ENCODE measurements at regions not wholly inside any gene's neighbourhood (a gene's known extent, or its start where the extent isn't known, plus 50 kb on each side); places are given as distances from the start of the nearest gene placed in this dataset.
A peak's percentile ranks its signal among the peaks of the same experiment; 100 is the strongest.
"Not testable (repeated sequence)": the region's sequence is repeated elsewhere in the genome, so short reads cannot be mapped to it uniquely, and the experiment has no call there.

DNA sequence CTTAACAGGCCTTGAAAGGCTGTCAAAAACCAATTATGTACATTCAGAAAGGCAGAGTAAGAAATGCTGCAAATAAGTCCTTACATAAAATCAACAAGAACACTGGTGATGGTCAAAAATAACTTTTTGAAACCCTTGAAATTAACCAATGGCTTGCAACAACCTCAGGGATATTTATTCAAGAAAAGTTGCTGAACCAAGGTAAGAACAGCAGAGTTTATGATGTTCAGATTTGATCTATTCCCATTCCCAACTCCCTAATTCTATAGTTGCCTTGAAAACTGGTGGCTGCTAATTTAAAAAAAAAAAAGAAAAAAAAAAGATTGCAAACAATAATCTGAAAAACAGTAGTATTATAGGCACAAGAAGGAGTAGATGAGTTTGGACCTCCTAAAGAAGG is 109.8 kb upstream of the UFM1 start:
- H3K36me3 ChIP-seq (ENCODE audit: low read depth), result no peaks in the 10 kb centered on the region
- no peak for TF ChIP-seq CTCF (IDR thresholded peaks at IDR 0.05; ENCODE audit: poor library complexity, severe bottlenecking)
- H3K27me3 ChIP-seq (ENCODE audit: insufficient read depth, poor library complexity, severe bottlenecking), result no peaks in the 10 kb centered on the region
- DNase-seq (ENCODE audit: low spot score) (no peak), ATAC-seq (ENCODE audit: low read depth) (no peak)
- no peak overlapping the region for H3K27ac ChIP-seq (ENCODE audit: poor library complexity, severe bottlenecking)
- no peaks in the 10 kb centered on the region for H3K4me1 ChIP-seq (ENCODE audit: insufficient read depth, poor library complexity, severe bottlenecking)
- H3K9me3 ChIP-seq (ENCODE audit: severe bottlenecking), result no peaks in the 10 kb centered on the region
- no peak overlapping the region for H3K4me3 ChIP-seq (ENCODE audit: severe bottlenecking)

DNA sequence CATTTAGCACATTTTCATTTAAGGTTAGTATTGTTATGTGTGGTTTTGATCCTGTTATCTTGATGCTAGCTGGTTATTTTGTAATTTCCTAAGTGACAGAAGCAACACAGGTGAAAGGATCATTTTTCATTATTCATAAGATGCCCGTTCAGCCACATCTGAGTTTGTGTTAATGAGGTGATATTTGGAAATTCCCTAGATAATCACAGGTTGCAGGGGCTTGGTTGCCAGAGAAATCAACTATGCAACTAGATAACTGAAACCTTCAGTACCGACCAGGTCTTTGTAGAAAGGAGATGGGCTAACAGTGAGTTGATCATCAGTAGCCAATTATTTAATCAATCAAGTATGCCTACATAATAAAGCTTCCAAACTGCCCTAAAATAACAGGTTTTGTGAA is 121.3 kb upstream of the UFM1 start:
- ATAC-seq (ENCODE audit: low read depth) (no peak), DNase-seq (ENCODE audit: low spot score) (no peak)
- TF ChIP-seq CTCF (IDR thresholded peaks at IDR 0.05; ENCODE audit: poor library complexity, severe bottlenecking), result no peak
- no peaks in the 10 kb centered on the region for H3K36me3 ChIP-seq (ENCODE audit: low read depth)
- no peaks in the 10 kb centered on the region for H3K9me3 ChIP-seq (ENCODE audit: severe bottlenecking)
- H3K4me1 ChIP-seq (ENCODE audit: insufficient read depth, poor library complexity, severe bottlenecking), result no peaks in the 10 kb centered on the region
- H3K4me3 ChIP-seq (ENCODE audit: severe bottlenecking), result no peak overlapping the region
- no peak overlapping the region for H3K27ac ChIP-seq (ENCODE audit: poor library complexity, severe bottlenecking)
- no peaks in the 10 kb centered on the region for H3K27me3 ChIP-seq (ENCODE audit: insufficient read depth, poor library complexity, severe bottlenecking)

DNA sequence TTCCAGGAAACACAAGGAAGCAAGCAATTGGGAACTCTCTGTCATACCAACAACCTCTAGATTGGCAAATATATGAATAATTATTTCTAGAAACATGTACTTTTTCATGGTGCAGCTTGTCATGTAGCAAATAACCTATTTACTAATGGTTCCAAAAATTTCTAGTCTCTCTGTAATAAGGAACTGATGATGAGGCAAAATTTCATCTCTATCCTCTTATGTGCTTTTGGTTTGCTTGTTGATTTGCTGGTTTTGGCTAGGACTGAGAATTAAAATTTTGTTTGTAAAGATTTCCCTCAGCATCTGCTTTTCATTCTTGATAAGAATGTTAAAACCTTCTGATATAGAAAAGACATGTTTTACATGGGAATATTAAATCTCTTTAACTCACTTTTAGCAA is 123.2 kb upstream of the UFM1 start:
- no peak overlapping the region for H3K4me3 ChIP-seq (ENCODE audit: severe bottlenecking)

GRCh38 chr13:38223089-38223488 is 126.6 kb upstream of the UFM1 start:
- ATAC-seq (ENCODE audit: low read depth) (no peak), DNase-seq (ENCODE audit: low spot score) (no peak)
- Histone ChIP-seq H3K27ac (ENCODE audit: poor library complexity, severe bottlenecking) (no peak overlapping the region), H3K4me1 (ENCODE audit: insufficient read depth, poor library complexity, severe bottlenecking) (no peaks in the 10 kb centered on the region), H3K4me3 (ENCODE audit: severe bottlenecking) (no peak overlapping the region), H3K36me3 (ENCODE audit: low read depth) (no peaks in the 10 kb centered on the region), H3K27me3 (ENCODE audit: insufficient read depth, poor library complexity, severe bottlenecking) (no peaks in the 10 kb centered on the region), H3K9me3 (ENCODE audit: severe bottlenecking) (no peaks in the 10 kb centered on the region)
- TF ChIP-seq CTCF (IDR thresholded peaks at IDR 0.05; ENCODE audit: poor library complexity, severe bottlenecking), result peak; percentile 45

More for the DNA sequence above, 123.2 kb upstream of the UFM1 start:
- TF ChIP-seq CTCF (IDR thresholded peaks at IDR 0.05; ENCODE audit: poor library complexity, severe bottlenecking), result no peak
- Histone ChIP-seq H3K27ac (ENCODE audit: poor library complexity, severe bottlenecking) (no peak overlapping the region), H3K4me1 (ENCODE audit: insufficient read depth, poor library complexity, severe bottlenecking) (no peaks in the 10 kb centered on the region), H3K36me3 (ENCODE audit: low read depth) (no peaks in the 10 kb centered on the region), H3K27me3 (ENCODE audit: insufficient read depth, poor library complexity, severe bottlenecking) (no peaks in the 10 kb centered on the region), H3K9me3 (ENCODE audit: severe bottlenecking) (no peaks in the 10 kb centered on the region)
- DNase-seq (ENCODE audit: low spot score), result no peak
- no peak for ATAC-seq (ENCODE audit: low read depth)

GRCh38 chr13:38221120-38221519 is 128.5 kb upstream of the UFM1 start:
- not testable (repeated sequence) for ATAC-seq (ENCODE audit: low read depth); H3K36me3 ChIP-seq (ENCODE audit: low read depth); DNase-seq (ENCODE audit: low spot score); H3K4me3 ChIP-seq (ENCODE audit: severe bottlenecking); H3K27ac ChIP-seq (ENCODE audit: poor library complexity, severe bottlenecking); H3K4me1 ChIP-seq (ENCODE audit: insufficient read depth, poor library complexity, severe bottlenecking); H3K9me3 ChIP-seq (ENCODE audit: severe bottlenecking); H3K27me3 ChIP-seq (ENCODE audit: insufficient read depth, poor library complexity, severe bottlenecking)
